SK-MEL-5 (cell line): ENCODE measurements at regions not wholly inside any gene's neighbourhood (a gene's known extent, or its start where the extent isn't known, plus 50 kb on each side); places are given as distances from the start of the nearest gene placed in this dataset.
"Not testable (repeated sequence)": the region's sequence is repeated elsewhere in the genome, so short reads cannot be mapped to it uniquely, and the experiment has no call there.

Experiments
- DNase-seq: peaks from one replicate; pipeline ENCODE4 v3.0.0-alpha.2; 2016; ENCODE audit warnings: low read depth, low spot score
- in situ Hi-C: cut with HindIII; loops from 2 replicates; pipeline ENCODE4 v1.10.0; 2016; ENCODE audit warnings: low sequenced_read_pairs, high pct_unique_total_duplicates, low pct_unique_long_range_greater_than_20kb

- DNase-seq = no peak
- in situ Hi-C loops = no loop called here
These were observed 143.9 kb upstream of the SEMA3C start for GRCh38 chr7:81062755-81063154.

DNA sequence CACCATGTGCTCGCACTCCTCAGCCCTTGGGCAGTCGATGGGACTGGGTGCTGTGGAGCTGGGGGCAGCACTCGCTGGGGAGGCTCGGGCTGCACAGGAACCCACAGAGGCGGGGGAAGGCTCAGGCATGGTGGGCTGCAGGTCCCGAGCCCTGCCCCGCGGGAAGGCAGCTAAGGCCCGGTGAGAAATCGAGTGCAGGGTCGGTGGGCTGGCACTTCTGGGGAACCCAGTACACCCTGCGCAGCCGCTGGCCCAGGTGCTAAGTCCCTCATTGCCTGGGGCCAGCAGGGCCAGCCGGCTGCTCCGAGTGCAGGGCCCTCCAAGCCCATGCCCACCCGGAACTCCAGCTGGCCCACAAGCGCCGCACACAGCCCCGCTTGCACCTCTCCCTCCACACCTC is 138.6 kb upstream of the SEMA3C start:
- DNase-seq, in situ Hi-C loops: not testable (repeated sequence)

DNA sequence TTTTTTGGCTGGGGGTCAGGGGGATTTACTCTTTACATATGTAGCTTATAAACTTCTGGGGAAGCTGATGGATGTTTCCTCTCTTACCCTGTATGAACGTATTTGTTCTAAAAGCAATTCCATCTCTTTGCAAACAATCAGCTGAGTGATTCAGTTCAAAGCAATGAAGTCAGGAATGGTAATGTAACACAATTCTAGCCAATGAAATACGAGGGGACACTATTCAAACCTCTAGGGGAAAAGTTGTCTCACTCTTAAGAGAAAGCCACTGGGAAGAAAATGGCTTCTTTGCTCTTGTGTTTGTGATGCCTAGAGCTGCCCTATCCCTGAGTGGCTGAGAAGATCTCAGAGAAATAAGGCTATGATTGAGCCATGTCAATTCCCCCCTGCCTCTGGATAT is 134.8 kb upstream of the SEMA3C start:
- no peak for DNase-seq
- in situ Hi-C loops = no loop called here

GRCh38 chr7:81051811-81052413 is 133.1 kb upstream of the SEMA3C start:
- DNase-seq = no peak
- in situ Hi-C loops = no loop called here

DNA sequence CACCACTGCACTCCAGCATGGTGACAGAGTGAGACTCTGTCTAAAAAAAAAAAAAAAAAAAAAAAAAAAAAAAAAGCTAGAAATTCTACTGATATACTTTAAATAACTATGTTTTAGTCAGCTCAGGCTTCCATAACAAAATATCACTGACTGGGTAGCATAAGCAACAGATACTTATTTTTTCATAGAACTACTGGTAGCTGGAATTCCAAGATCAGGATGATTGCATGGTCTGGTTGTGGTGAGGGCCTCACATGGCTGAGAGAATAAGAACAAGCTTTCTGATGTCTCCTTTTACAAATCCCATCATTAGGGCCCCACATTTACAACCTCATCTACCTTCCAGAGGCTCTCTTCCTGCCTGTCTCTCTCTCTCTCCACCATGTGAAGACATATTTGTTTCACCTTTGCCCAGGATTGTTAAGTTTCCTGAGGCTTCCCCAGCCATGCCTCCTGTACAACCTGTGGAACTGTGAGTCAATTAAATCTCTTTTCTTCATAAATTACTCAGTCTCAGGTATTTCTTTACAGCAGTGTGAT is 126.7 kb upstream of the SEMA3C start:
- in situ Hi-C loops = no loop called here
- DNase-seq = no peak

DNA sequence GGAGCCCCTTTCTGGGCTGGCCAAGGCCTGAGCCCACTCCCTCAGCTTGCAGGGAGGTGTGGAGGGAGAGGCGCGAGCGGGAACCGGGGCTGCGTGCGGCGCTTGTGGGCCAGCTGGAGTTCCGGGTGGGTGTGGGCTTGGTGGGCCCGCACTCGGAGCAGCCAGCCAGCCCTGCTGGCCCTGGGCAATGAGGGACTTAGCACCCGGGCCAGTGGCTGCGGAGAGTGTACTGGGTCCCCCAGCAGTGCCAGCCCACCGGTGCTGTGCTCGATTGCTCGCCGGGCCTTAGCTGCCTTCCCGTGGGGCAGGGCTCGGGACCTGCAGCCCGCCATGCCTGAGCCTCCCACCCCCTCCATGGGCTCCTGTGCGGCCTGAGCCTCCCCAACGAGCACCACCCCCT is 123.8 kb upstream of the SEMA3C start:
- in situ Hi-C loops, DNase-seq: not testable (repeated sequence)

DNA sequence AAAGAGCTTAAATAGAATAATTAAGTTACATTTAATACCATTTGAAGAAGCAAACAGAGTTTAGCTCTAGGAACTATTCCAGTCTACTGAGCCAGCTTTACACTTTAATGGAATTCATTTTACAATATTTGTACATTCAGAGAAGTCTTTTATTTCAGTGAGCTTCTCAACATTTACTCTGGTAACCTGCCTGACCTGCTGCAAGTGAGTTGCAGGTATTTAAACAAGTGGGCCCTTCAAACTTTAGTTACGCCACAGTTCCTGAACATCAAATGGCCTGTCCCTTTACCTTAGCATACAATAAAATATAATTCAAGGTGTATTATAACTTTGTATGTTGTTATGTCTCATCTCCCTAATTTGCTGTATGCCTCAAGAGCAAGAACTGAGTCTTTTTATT is 121.6 kb upstream of the SEMA3C start:
- in situ Hi-C loops = no loop called here
- no peak for DNase-seq

GRCh38 chr7:81036871-81037270 is 118.0 kb upstream of the SEMA3C start:
- DNase-seq = no peak
- in situ Hi-C loops = no loop called here

DNA sequence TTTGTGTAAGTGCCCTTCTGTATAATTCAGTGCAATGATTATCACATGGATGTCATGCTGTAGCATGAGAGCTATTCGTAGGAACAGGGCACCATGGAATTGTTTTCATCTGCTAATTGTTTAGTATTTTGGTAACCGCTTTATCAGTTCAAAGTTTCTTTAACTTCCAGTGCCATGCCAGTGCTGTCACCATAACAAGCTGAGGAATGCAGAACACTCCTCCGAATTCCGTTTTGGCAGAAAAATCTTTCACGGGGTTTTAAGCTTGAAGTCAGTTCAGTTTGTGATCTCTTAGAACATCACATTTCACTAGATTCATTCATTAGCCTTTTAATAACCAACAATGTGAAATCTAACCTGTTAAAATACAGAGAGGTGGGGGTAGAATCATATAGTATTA is 117.2 kb upstream of the SEMA3C start:
- in situ Hi-C loops = no loop called here
- no peak for DNase-seq

GRCh38 chr7:81031996-81032395 is 113.1 kb upstream of the SEMA3C start:
- no peak for DNase-seq
- in situ Hi-C loops = no loop called here

GRCh38 chr7:81031243-81031642 is 112.4 kb upstream of the SEMA3C start:
- no peak for DNase-seq
- in situ Hi-C loops = no loop called here

GRCh38 chr7:81030472-81030871 is 111.6 kb upstream of the SEMA3C start:
- no peak for DNase-seq
- in situ Hi-C loops = no loop called here

DNA sequence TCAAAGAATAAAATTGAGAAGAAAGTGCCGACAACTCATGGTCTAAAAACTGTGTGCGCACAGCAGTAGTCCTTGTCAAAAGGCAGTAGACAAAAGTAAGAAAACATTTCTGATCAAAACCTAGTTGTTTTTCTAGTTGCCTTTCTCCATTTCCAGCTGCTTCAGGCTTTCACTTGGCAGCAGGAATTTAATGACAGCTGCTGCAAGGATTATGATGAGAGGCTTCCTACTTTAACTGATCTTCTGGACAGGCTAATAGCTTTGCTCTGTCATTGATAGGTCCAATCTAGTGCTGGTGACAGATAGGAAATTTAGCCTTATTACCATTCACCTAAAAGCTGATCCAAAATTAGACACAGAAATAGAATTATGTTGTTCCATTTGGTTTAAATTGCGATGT is 110.7 kb upstream of the SEMA3C start:
- in situ Hi-C loops = no loop called here
- DNase-seq = no peak

DNA sequence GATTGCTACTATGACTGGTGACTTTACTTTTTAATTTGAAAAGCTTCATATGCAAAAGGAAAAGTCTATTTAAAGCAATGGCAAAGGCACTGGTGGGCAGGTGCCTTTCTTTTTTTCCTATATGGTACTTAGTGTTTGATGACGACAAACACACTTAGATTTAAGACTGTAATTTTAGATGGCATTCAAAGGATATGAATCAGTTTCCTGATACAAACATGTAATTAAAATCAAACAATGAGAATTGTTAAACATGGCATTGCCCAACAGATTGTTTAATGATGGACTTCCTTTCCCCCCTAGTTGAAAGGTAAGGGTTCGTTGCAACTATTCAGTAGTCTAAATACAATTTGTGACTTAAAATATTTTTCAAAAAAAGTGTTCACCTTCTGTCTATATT is 106.5 kb upstream of the SEMA3C start:
- no peak for DNase-seq

DNA sequence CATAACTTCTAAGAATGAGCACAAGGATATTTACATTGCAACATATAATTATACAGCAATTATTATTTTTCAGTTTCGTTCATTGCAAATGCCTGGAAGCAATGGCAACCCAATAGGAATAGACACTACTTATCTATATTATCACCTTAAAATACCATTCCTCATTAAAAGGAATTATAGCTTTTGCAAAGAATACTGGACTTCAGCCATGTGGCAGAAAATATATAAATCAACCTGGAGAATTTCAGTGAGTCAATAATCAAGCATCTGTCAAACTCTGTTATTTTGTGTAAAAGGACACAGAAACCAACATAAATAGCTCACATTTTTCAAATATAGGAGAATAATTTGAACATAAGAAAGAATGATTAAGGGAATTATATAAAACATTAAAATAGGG is 96.1 kb upstream of the SEMA3C start:
- in situ Hi-C loops = no loop called here
- no peak for DNase-seq

More for the DNA sequence above, 106.5 kb upstream of the SEMA3C start:
- in situ Hi-C loops = no loop called here

GRCh38 chr7:81014266-81014665 is 95.4 kb upstream of the SEMA3C start:
- DNase-seq = no peak

GRCh38 chr7:81013083-81013817 is 94.4 kb upstream of the SEMA3C start:
- DNase-seq = no peak
- in situ Hi-C loops = no loop called here

More at GRCh38 chr7:81014266-81014665, 95.4 kb upstream of the SEMA3C start:
- in situ Hi-C loops = no loop called here

DNA sequence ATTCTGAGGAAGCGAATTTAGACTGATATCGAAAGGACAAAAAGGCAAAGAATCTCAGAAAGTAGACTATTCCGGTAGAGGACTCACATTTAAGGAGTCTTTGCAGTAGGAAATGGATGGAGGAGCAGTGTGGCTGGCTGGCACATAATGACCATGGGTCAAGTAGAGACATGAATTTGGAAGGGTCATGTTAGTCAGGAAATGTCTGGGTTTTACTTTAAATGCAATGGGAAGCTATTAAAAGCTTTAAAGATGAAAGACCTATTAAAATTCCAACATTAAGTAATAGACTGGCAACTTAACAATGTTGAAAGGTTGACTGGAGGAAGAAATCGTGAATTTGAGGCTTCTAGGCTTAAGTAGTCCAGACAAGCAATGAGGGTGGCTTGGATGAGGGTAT is 90.0 kb upstream of the SEMA3C start:
- DNase-seq = no peak
- in situ Hi-C loops = no loop called here

DNA sequence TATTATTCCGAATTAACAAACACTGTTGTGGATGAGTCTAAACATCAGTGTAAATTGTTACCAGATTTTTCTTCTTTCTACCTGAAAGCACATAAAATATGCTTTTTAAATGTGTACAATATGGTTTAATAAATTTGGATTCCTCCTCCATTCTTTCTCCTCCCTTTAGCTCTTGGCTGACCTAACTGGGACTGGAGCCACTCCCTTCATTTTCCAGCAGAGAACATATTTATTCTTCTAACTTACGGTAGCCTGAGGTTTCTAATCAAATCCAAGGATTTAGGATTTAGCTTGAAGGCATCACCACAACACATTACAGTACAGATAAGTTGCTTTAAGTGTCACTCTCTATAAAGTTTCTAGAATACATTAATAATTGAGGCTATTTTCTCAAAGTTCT is 88.2 kb upstream of the SEMA3C start:
- no peak for DNase-seq
- in situ Hi-C loops = no loop called here
